Hepatocyte (in vitro differentiated cells): ENCODE measurements at regions not wholly inside any gene's neighbourhood (a gene's known extent, or its start where the extent isn't known, plus 50 kb on each side); places are given as distances from the start of the nearest gene placed in this dataset.

Source experiments
- EZH2 ChIP-seq: fragments of 200-600 bp; sonication (generic); IDR thresholded peaks from 2 replicates; pipeline ENCODE4 v1.6.1; 2016; ENCODE audit warnings: antibody characterized with exemption, mild to moderate bottlenecking, borderline replicate concordance
- TF ChIP-seq, protein P1 (sequence below): fragments of 200-600 bp; sonication (generic); IDR thresholded peaks from 2 replicates; pipeline ENCODE4 v1.5.1; 2016; ENCODE audit warnings: antibody characterized with exemption, mild to moderate bottlenecking; ENCODE audit not compliant: poor library complexity

DNA sequence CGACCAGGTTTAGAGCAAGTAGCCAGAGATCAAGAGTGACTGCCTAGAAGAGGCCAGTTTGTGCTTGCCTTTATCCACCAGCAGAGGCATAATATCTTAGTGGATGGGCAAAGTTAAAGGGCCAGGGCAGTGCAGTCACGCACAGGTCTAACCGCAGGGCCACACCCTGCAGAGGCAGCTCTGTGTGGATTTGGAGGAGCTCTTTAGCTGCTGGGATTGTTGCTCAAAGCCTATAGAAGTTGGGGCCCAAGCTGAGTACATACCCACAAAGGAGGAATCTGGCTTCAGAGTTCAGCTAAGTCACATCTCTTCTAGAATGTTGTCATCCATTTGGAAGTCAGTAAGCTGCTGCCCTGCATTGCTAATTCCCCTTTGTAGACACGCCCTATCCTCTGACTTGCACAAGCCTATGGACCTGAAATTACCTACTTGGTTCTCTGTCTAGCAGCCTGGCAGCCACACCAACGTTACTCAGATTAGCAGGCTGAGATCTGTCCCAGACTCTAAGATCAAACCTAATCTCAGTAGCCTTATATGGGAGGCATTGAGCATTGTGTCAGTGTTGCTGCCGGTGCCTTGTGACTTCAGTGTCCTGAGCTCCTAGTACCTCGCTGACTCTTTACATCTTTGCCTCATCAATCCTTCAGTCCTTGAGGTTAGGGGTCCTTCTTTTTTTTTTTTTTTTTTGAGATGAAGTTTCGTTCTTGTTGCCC, 102.9 kb upstream of the STARD13 start:
- TF ChIP-seq, protein P1, sequence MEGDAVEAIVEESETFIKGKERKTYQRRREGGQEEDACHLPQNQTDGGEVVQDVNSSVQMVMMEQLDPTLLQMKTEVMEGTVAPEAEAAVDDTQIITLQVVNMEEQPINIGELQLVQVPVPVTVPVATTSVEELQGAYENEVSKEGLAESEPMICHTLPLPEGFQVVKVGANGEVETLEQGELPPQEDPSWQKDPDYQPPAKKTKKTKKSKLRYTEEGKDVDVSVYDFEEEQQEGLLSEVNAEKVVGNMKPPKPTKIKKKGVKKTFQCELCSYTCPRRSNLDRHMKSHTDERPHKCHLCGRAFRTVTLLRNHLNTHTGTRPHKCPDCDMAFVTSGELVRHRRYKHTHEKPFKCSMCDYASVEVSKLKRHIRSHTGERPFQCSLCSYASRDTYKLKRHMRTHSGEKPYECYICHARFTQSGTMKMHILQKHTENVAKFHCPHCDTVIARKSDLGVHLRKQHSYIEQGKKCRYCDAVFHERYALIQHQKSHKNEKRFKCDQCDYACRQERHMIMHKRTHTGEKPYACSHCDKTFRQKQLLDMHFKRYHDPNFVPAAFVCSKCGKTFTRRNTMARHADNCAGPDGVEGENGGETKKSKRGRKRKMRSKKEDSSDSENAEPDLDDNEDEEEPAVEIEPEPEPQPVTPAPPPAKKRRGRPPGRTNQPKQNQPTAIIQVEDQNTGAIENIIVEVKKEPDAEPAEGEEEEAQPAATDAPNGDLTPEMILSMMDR = no peak
- no peak for TF ChIP-seq EZH2
